Endothelial cell of umbilical vein (primary cell): ENCODE measurements at regions not wholly inside any gene's neighbourhood (a gene's known extent, or its start where the extent isn't known, plus 50 kb on each side); places are given as distances from the start of the nearest gene placed in this dataset.

ENCODE experiments used
- GATA2 ChIP-seq: IDR thresholded peaks from 2 replicates; pipeline ENCODE4 v1.7.0; 2011; ENCODE audit warnings: low read depth, mild to moderate bottlenecking, moderate library complexity, mixed read lengths, low read length; ENCODE audit not compliant: insufficient read length, insufficient read depth
- MYC ChIP-seq: IDR thresholded peaks from one replicate; pipeline ENCODE4 v1.6.1; 2011; ENCODE audit warnings: mild to moderate bottlenecking, low read depth, low read length
- POLR2A ChIP-seq: IDR thresholded peaks from 2 replicates; pipeline ENCODE4 v1.6.1; 2012; ENCODE audit warnings: low read depth, mild to moderate bottlenecking, control low read depth, low read length
- TF ChIP-seq, protein P1 (sequence below), 2 donors: IDR thresholded peaks; 1 replicate in 1 of 2; 2 replicates in 1 of 2; pipeline ENCODE4 v1.5.1; 2011; ENCODE audit warnings: low read length in 2 of 2, mild to moderate bottlenecking in 2 of 2, moderate library complexity in 2 of 2, control low read depth in 1 of 2, inconsistent platforms in 1 of 2, low read depth in 1 of 2; ENCODE audit not compliant: insufficient read depth in 1 of 2; ENCODE audit errors: extremely low read depth in 1 of 2
- TF ChIP-seq, protein P2 (sequence below): IDR thresholded peaks from 2 replicates; pipeline ENCODE4 v1.6.1; 2011; ENCODE audit not compliant: insufficient read depth, insufficient read length

DNA sequence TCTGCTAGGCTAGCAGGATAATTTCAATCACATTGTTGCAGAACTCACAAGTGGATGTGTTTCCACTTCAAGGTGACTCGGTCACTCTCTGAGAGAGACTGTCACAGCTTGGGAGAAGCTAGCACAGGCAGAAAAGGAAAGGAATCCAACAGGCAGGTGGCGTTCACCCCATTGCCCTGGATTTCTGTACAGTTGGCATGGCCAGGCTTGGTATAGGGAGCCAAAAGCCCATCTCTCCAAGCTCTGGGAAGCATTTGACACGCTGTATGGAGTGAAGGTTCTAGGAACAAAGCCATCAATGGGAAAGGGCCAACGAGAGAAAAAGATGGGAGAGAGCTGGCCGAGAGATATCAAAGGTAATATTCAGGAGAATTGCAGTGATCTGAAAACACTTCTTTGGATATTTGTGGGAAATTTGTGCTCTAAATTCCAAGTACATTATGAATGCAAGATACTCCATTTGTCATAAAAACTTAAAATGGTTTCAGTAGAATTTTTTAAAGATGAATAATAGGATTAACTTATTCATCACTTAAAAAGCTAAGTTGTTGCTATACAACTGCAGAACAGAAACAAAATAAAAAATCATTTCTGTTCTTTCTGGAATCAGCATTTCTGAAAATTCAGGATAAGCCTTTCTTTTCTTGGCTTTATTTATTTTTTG lies 223.5 kb upstream of the NTM start:
- TF ChIP-seq POLR2A (no peak), MYC (no peak), GATA2 (no peak)
- TF ChIP-seq, protein P1, sequence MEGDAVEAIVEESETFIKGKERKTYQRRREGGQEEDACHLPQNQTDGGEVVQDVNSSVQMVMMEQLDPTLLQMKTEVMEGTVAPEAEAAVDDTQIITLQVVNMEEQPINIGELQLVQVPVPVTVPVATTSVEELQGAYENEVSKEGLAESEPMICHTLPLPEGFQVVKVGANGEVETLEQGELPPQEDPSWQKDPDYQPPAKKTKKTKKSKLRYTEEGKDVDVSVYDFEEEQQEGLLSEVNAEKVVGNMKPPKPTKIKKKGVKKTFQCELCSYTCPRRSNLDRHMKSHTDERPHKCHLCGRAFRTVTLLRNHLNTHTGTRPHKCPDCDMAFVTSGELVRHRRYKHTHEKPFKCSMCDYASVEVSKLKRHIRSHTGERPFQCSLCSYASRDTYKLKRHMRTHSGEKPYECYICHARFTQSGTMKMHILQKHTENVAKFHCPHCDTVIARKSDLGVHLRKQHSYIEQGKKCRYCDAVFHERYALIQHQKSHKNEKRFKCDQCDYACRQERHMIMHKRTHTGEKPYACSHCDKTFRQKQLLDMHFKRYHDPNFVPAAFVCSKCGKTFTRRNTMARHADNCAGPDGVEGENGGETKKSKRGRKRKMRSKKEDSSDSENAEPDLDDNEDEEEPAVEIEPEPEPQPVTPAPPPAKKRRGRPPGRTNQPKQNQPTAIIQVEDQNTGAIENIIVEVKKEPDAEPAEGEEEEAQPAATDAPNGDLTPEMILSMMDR (IDR thresholded peaks at IDR 0.05; ENCODE audit: extremely low read depth in 1 of 2, insufficient read depth in 1 of 2, low read depth in 1 of 2, low read length in 2 of 2) = no peak
- TF ChIP-seq, protein P2, sequence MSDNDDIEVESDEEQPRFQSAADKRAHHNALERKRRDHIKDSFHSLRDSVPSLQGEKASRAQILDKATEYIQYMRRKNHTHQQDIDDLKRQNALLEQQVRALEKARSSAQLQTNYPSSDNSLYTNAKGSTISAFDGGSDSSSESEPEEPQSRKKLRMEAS = no peak
